DMS114 treated with DMSO at 0.1 percent for 48 hours (cell line): ENCODE measurements at regions not wholly inside any gene's neighbourhood (a gene's known extent, or its start where the extent isn't known, plus 50 kb on each side); places are given as distances from the start of the nearest gene placed in this dataset.

Experiments used
- DNase-seq: peaks from one replicate; lab custom pipeline; 2025; ENCODE audit not compliant: unreplicated experiment; lab: John Stamatoyannopoulos, UW

DNA sequence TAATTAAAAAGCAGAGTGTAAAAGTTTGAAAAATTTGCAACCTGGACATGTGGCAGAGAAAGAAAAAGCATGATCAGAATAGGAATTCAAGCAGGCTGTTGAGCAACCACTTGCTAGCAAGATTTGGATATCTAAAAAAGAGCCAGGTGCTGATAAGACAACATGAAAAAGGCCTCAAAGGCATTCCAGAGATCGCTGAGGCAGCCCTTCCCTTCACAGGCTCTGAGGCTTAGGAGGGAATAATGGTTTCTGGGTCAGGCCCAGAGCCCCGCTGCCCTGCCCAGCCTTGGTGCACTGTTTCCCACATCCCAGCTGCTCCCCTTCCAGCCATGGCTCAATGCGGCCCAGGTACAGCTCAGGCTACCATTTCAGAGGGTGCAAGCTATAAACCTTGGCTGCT lies 64.1 kb upstream of the EEPD1 start:
- DNase-seq, result no peak

DNA sequence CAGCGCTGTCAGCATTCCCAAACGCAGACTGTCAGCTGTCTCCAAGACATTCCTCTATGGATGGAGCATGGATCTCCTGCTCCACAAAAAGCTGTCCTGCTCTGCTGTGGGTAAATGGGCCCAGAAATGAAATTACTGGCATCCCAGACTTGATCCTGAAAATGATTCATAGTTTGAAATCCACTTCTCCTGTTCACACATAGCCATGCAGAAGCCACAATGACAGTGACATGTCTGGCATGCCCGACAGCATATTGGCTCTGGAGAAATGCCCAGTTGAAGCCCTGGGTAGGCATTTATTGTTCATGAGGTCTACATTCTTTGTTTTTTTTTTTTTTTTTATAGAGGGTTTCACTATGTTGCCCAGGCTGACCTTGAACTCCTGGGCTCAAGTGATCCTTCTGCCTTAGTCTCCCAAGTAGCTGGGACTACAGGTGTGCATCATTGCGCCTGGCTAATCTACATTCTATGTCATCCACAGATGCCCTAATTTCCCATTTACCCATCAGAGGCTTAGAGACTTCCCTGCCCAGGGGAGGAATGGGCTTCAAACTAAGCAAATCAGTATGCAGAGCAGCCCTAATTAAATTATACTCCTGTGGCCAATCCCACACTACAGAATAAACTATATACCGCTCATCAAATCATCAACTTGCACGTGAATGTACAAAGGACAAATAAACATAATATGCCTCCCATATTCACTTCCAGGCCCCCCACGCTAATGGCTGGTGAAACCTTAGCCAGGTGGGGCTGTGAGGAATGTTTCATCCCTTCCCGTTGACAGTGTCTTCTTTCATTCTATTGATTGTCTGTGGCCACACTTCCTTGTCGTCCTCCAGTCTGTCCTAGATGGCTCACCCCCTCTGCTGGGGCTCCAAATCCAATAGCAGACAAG lies 61.8 kb upstream of the EEPD1 start:
- DNase-seq, result no peak

DNA sequence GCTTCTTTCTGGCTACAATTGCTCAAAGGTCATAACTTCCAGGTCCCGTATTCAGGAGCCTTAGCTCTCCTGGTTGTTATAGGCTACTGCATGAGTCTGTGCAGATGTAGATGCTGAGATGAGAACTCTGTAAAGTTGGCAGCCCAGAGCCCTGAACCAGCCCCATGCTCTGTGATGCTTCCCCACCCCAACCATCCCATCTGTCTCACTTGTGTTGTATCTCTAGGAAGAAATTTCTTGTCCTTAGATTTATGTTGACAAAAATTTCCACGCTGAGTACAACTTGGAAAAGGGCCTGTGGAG lies 61.2 kb upstream of the EEPD1 start:
- no peak for DNase-seq

DNA sequence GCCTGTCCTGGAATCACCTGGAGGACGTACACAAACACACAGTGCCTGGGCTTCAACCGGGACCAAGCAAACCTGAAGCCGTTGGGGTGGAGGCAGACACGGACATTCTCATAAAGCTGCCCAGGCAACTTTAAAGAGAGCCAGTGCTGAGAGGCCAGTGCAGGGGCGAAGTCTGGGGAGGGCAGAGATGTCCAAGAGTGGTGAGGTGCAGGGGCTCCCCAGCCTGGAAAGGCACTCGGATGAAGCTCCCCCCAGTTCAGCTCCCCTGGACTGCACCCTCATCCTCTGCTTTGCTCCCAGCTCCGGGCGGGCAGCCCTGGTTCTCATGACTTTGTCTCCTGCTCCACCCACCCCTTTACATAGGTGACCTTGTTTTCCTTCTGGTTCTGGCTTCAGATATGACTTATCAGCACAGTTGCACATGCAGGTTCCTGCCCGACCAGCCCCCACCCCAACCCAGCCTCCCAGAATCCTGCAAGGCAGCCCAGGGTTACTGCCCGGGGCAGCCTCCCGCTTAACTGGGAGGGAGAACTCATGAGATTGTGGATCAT lies 60.8 kb upstream of the EEPD1 start:
- no peak for DNase-seq

DNA sequence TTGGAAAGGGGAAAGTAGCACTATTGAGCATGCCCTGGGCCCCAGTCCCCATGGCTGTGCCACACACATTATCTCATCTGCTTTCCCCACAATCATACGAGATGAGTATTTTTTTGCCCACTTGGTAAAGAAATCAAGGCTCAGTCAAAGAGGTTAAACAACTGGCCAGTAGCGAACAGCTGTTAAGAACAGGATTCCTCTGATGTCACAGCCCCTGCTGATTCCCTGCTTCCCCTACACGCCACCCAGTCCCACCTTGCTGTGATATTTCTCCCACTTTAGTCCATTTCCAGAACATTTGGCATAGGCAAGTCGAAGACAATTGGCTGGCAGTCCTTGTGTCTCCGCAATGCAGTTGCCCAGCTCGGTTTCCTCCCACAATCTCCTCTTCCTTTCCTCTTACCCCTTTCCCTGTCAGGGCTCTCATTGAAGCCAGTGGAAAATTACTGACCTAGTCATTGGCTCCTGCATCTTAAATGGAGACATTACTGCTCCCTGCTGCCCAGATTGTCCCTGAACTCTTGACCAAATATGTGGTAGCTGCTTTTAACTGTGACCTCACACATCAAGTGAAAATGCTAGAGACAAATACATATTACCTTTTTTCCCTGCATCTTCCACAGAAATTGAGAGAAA lies 56.5 kb upstream of the EEPD1 start:
- no peak for DNase-seq

DNA sequence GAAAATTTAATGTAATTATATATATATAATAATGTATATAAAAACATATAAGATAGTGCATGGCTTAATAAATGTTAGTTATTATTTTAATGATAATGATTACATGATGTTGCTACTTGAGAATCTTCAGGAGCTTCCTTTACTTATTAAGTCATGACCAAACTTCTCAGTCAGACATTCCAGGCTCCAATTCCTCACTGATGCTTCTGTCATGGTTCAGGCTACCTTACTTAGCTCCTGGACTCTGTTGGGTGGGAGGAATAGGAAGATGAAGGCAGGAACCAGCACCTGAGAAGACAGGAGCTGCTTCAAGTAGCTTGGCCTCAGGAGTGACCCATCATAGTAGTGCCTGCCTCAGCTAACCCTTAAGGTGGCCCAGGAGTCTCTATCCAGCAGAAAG lies 55.0 kb upstream of the EEPD1 start:
- DNase-seq, result no peak

DNA sequence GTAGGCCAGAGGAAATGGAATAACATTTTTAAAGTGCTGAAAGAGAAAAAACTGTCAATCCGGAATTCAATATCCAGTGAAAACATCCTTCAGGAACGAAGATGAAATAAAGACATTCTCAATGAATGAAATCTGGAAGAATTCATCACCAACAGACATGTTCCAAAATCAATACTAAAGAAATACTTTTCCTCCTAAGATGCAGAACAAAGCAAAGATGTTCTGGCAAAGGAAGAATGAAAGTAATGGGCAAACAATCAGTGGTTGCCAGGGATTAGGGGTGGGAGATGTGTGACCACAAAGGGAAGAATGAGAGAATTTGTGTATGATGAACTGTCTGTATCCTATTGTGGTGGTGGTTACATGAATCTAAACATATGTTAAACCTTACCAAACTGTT lies 52.8 kb upstream of the EEPD1 start:
- DNase-seq, result no peak

DNA sequence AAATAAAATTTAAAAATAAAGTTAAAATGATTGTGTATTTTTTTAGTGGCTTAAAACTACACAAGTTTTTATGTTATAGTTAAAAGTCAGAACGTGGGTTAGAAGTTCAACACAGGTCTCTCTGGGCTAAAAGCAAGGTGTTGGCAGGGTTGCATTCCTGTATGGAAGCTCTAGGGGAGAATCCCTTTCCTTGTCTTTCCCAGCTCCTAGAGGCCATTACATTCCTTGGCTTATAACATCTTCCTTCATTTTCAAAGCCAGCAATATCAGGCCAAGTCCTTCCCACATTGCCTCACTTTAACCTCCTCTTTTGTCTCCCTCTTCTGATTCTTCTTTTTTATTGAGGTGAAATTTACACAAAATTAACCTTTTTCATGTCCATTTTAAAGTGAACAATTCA lies 52.4 kb upstream of the EEPD1 start:
- no peak for DNase-seq
